ENCODE measurements at regions not wholly inside any gene's neighbourhood (a gene's known extent, or its start where the extent isn't known, plus 50 kb on each side); places are given as distances from the start of the nearest gene placed in this dataset.

DNA sequence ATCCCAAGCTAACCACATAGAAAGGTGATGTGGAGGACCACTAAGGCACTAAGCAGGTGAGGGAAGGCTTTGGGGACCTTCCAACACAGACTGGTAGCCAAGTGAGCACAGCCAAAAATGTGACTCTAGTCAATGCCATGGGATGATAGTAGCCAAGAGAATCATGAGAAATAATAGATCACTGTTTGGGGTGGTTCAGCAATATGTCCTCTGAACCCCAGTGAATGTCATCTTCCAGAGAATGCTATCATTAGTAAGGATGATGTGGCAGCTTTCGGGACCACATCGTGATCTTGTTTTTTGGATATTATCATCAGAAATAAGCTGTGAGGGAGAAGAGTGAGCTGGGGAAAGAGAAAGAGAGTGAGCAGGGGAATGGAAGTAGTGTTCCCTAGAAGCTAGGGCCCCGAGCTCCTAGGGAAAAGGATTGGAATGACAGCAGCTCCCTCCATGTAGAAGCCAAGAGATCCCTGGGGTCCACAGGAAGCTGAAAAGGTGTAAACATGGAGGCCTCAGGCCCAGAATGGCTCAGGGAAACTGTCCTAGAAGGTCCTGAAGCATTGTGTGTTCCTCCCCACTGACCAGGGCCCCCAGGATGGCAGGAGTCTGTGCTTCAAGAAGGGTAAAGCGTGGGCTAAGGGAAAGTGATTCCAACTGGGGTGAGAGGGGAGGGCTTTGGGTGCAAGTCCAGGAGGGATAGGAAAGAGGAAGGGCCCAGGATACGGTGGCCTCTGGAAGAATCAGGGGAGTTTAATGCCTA is 56.6 kb upstream of the KLF13 start:
- DNase-seq: peak in 1 of 10 donors; percentile 47
- intact Hi-C loops (cut with DNase I): no loop called here

DNA sequence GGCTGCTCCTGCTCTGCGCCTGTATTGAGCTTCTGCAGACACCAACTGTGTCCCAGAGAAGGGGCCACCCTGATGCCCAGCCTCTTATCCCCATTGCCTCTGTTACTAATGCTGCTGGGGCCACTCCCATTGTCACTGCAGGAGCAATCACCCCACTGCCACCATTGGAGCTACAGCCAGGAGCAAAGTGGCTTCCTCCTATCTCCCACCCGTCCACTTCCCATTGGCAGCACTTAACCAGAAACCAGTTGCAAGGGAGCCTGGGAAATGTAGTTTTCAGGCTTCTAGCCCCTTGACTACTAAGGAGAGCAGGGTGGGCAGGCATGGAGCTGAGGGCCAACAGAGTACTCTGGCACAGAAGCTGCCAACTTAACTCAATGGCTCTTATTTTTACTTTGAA is 55.9 kb upstream of the KLF13 start:
- peak in 1 of 10 donors; percentile 59 for DNase-seq
- intact Hi-C loops (cut with DNase I): no loop called here

DNA sequence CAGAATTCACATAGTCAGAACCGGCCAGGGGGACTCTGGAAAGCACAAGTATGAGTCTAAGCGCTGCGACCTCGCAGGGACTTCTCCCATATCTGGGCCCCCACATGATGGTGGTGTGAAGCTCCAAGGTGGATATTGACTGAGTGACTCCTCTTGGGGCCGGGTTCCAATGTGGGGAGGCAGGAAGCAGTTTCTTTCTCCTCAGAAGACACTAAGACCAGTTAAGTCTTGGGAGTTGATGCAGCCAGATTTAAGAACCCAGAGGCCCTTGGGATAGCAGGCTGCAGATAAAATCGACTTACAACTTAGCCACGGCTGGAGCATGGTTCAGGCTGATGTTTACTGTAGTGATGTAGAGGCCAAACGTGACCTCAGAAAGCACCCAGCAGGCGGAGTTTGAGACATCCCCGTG is 55.4 kb upstream of the KLF13 start:
- DNase-seq: peak in 1 of 10 donors; percentile 43
- intact Hi-C loops (cut with DNase I): no loop called here

DNA sequence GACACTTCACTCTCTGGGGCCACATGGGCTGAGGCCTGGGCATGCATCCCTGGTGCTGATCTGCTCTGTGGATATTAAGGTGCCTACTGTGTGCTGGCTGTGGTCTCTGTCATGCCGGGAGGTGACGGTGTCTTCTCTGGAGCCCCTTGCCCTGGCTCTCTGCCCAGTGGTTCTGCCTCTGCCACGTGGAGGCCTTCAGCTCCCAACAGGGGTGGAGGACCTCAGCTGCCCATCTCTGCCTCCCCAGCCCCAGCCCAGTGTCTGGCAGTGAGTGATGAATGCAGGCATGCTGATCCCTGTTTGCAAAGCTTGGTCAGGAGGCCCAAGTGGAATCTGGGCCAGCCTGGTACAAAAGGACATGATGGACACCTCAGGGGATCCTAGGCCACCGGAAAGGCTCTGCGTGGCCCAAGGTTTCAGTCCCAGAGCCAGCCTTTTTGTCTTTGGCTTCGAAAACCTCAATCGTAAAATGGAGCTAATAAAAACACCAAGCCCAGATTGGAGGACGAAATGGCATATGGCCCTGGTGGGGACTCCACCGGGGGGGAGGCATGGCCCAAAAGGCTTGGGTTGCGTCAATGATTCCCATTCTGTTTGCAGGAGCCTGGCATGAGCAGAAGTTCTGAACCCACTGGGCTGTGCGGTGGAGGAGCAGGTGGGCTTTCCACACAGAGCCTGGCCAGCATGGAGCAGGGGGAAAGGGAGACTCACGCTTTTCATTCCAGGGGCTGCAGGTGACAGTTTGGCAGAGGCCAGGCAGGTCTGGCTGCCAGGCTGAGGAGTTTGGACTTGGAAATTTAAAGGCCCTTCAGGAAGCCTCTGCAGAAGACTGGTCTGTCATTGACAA is 54.7 kb upstream of the KLF13 start:
- DNase-seq: peak in 1 of 10 donors; percentile 73

DNA sequence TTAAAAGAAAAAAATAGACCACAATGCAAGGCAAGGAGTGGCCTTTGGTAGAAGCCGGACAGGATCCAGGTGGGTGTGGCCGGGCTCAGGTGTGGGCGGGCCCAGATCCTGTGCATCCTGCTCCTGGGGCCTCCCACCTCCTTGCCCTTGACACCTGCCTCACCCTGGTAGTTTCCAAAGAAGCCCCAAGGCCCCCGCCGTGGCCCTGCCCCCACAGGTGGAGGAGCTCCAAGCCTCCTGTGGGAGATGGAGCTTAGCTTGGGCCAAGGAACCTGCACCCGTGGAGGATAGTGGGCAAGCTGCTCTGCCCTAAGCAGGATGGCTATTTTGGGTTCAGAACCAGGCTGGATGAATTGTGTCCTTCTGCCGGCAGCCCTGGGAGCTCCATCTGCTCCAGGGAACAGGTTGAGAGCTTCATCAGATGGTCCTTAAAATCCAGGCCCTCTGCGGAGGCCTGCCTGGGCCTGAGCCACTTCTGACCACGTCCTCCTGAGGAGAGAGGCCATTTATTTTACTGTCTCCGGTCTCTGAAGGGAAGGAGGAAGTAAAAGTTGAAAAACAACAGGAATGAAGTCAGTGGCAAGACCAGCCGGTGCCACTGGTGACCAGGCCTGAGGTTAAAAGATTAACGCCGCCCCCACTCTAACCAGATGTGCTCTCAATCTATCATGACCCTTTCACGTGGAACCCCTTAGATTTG is 53.9 kb upstream of the KLF13 start:
- DNase-seq: peak in 3 of 10 donors; percentile 15 to 74 (median 52)
- intact Hi-C loops (cut with DNase I): no loop called here

More for the DNA sequence above, 54.7 kb upstream of the KLF13 start:
- intact Hi-C loops (cut with DNase I): no loop called here

DNA sequence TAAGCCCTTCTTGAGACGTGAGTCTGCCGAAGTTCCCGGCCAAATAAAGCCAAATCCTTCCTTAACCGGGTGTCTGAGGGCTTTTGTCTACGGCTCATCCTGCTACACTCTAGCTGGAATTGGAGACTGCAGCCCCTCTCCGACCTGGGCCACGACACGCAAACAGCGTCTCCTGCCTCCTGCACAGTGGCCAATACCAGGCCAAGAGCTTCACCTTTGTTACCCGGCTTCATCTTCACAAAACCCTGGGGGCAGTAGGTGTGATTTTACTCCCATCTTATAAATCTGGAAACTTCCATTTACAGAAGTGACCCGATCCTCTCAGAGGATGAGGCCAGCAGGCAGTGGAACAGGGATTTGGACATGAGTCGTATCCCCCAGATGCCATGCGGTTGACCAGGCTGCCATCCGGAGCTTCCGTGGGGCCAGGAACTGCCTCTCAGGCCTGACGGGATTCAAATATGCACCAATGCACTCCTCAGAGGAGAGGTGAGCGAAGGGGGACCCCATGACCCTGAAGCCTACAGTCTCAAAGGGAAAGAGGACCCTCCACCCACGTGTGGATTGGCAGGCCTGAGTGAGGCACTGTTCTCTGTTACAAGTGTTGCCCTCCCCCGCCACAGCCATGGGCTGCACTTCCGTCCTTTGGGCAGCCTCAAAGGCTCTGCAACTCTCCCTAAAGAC is 53.2 kb upstream of the KLF13 start:
- peak in 2 of 10 donors; percentile 64 to 67 for DNase-seq
- intact Hi-C loops (cut with DNase I): no loop called here

DNA sequence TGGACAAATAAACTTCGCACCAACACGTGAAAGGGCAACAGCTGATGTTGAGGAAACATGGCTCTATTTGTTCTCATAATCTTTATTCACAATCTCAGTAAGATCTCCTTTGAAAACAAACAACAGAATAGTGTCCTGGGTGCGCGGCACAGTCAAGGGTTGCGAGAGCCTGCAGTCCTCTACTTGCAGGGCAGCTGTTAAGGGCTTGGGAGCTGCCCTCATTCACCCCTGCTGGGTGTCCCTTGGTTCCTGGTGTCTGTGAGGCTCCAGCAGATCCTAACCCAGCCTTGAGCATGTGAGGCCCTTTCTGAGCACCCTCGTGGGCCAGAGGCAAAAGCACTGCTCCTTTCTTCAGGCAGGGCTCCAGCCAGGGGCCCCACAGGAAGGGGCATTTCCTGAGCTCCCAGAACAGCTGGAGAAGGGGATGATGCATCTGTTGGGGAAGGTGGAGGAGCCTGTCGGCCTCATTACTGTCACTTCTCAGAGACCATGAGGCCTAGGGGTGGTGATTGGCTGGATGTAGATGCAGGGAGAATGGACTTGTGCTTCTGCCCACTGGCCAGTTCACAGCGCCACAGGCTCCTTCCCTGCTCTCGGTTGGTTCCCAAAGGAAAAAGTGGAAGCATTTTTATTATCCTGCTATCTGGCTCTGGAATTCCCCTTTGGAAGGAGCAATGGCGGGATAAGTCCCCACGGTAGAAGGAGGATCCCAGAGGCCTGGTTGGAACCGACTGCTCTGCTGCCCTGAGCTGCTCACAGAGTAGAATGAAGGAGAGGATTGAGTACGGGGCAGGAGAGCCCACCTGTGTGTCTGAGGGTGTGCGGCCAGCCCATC is 51.9 kb upstream of the KLF13 start:
- intact Hi-C loops (cut with DNase I): loop anchor here (5.0 kb wide), 1 partner anchor 52 kb away; no protein-coding TSS in a partner anchor
- peak in 2 of 10 donors; percentile 43 to 50 for DNase-seq

DNA sequence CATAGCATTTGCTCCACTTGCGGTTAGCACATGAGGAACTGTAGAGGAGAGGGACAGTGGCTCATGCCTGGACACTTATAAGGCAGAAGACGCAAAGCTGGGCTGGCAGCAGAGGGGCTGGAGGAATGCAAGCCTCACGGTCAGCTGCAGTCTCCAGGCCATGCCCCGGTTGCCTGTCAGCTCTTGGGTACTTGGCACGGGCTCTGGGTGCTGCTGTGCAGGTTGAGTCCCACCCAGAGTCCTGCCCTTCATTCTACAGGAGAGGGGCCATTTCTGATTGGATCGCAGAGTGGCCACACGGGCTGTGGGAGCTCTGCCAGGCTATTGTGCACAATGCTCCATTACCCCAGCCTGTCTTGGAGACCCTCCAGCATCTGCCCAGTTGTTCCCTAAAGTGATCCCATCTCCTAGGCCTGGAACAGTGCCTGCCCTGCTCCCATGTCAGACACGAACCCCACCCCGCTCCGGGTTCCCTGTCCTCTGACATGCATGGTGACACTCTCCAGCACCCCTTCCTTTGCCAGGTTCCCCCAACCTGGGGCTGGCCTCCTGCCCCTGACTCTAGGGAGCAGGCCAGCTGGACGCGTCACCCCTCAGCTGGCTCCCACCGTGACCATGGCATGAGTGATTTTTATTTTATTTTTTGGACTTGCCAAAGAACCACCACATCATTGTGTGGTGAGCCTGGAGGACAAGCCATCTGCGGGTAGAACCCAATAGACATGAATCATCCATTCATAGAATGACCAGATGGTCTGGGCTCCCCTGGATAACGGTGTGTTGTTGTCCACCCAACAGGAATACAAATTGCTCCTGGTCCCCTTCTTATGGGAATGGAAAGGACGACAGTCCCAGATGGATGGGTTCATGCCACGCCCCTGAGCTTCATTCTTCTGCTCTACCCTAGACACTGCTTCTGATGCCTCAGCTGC is 51.0 kb upstream of the KLF13 start:
- intact Hi-C loops (cut with DNase I): loop anchor here (5.0 kb wide), 1 partner anchor 53 kb away; no protein-coding TSS in a partner anchor
- DNase-seq: peak in 3 of 10 donors; percentile 60 to 83 (median 70)

DNA sequence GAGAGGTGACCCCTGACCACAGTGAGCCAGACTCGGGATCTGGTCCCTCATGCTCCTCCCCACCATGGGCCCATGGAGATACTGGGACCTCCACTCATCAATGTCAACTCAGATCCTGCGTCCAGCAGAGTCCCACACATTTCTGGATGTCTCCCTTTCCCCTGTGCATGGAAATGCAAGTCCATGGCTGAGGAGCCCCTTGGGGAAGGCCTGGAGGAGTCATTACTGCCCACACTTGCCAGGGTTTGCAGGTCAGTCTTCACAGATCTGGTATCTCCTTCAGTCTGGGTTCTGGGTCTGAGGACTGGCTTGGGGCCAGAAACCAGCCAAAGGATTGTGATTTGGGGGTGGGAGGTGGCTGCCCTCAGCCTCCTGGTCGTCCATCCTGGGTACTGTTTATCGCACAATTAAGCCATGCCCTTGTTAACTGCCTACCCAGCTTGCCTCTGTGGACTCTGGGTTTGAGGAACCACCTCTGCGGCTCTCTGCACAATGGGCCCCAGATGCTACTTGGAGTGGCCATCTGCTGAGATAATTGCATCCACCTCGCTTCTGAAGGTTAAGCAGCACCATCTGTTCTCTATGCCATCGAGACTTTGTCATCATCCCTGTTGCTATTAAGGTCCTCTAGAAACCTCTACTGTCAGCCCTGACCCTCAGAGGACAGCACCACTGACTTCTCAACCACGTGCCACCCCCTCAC is 49.9 kb upstream of the KLF13 start:
- DNase-seq: peak in 1 of 10 donors; percentile 71
- intact Hi-C loops (cut with DNase I): loop anchor here (5.0 kb wide), 1 partner anchor 54 kb away; no protein-coding TSS in a partner anchor

Measured in posterior cingulate gyrus (tissue), 11 donors.